ENCODE measurements at regions not wholly inside any gene's neighbourhood (a gene's known extent, or its start where the extent isn't known, plus 50 kb on each side); places are given as distances from the start of the nearest gene placed in this dataset.
A peak's percentile ranks its signal among the peaks of the same experiment; 100 is the strongest.

DNA sequence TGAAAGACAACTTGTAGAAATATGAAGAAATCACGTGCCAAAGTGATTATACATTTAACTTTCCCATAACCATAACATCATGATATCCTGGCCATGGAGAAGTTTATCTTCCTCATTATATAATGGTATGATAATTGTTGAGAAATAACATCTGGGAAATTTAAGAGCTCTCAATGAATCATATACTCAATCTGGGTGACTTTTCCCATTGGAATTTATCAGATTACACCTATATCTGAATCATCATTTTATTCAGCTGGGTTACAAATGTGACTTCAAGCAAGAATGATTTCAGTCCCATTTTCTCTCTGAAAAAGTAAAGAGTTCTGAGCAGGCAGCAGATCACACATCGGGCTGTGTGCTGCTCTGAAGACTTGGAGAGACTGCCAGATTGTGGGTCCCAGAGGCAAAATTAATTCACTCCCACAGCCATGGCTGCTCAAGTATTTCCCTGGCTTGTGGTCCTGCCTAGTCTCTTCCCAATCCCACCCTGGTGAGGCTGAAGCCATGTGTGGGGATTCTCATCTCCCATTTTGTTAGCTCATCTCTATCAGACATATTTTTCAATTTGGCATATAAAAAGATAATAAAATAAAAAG lies 278.0 kb downstream of the MRPL39 start:
- Histone ChIP-seq H3K4me2 (ENCODE audit: insufficient read depth, low read length) (no peak overlapping the region), H3K79me2 (ENCODE audit: control insufficient read depth, insufficient read depth, low read length) (no peaks in the 10 kb centered on the region), H3K4me3 (replicated peaks in 1 of 3; ENCODE audit: insufficient read depth in 1 of 3, low read depth in 1 of 3, low read length in 3 of 3) (no peak overlapping the region), H3K4me1 (ENCODE audit: control insufficient read depth, extremely low read depth, insufficient read depth, low read length) (no peaks in the 10 kb centered on the region), H3K36me3 (ENCODE audit: control insufficient read depth in 2 of 2, extremely low read depth in 1 of 2, insufficient read depth in 2 of 2, low read length in 2 of 2) (no peaks in the 10 kb centered on the region), H4K20me1 (replicated peaks; ENCODE audit: control insufficient read depth, extremely low read depth, insufficient read depth, low read length) (no peaks in the 10 kb centered on the region), H3K27me3 (ENCODE audit: control insufficient read depth in 2 of 2, insufficient read depth in 2 of 2, low read length in 2 of 2) (no peaks in the 10 kb centered on the region), H3K9ac (replicated peaks; ENCODE audit: extremely low read depth, insufficient read depth, low read length) (no peak overlapping the region), H3K9me1 (replicated peaks; ENCODE audit: control insufficient read depth, extremely low read depth, insufficient read depth, low read length) (no peaks in the 10 kb centered on the region), H2AFZ (ENCODE audit: low read depth, low read length) (no peak overlapping the region), H3K27ac (ENCODE audit: insufficient read depth, low read depth, low read length) (no peak overlapping the region), H3K9me3 (replicated peaks; ENCODE audit: control insufficient read depth, insufficient read depth, low read length) (no peaks in the 10 kb centered on the region)
- DNase-seq (ENCODE audit: low read depth, low spot score) (no peak), FAIRE-seq (no peak)
- TF ChIP-seq EZH2 (IDR thresholded peaks at IDR 0.05; ENCODE audit: borderline replicate concordance, low read depth, low read length, severe bottlenecking), result no peak
- TF ChIP-seq, protein P1, sequence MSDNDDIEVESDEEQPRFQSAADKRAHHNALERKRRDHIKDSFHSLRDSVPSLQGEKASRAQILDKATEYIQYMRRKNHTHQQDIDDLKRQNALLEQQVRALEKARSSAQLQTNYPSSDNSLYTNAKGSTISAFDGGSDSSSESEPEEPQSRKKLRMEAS (IDR thresholded peaks at IDR 0.05; ENCODE audit: insufficient read depth, insufficient read length), result no peak
- peak; percentile 23 for TF ChIP-seq FOS (IDR thresholded peaks at IDR 0.05; ENCODE audit: borderline replicate concordance, insufficient read depth, low read length)
- TF ChIP-seq, protein P2, sequence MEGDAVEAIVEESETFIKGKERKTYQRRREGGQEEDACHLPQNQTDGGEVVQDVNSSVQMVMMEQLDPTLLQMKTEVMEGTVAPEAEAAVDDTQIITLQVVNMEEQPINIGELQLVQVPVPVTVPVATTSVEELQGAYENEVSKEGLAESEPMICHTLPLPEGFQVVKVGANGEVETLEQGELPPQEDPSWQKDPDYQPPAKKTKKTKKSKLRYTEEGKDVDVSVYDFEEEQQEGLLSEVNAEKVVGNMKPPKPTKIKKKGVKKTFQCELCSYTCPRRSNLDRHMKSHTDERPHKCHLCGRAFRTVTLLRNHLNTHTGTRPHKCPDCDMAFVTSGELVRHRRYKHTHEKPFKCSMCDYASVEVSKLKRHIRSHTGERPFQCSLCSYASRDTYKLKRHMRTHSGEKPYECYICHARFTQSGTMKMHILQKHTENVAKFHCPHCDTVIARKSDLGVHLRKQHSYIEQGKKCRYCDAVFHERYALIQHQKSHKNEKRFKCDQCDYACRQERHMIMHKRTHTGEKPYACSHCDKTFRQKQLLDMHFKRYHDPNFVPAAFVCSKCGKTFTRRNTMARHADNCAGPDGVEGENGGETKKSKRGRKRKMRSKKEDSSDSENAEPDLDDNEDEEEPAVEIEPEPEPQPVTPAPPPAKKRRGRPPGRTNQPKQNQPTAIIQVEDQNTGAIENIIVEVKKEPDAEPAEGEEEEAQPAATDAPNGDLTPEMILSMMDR (IDR thresholded peaks at IDR 0.05; ENCODE audit: extremely low read depth in 1 of 2, insufficient read depth in 1 of 2, low read depth in 1 of 2, low read length in 2 of 2), result no peak
- TF ChIP-seq MYC (IDR thresholded peaks at IDR 0.05; ENCODE audit: low read depth, low read length), result no peak
- TF ChIP-seq POLR2A (IDR thresholded peaks at IDR 0.05; ENCODE audit: low read depth, low read length), result no peak
- no peak for TF ChIP-seq GATA2 (IDR thresholded peaks at IDR 0.05; ENCODE audit: insufficient read depth, insufficient read length, low read depth, low read length)
- TF ChIP-seq POLR2AphosphoS5 (IDR thresholded peaks at IDR 0.05; ENCODE audit: insufficient read depth, low read depth, low read length), result no peak
- TF ChIP-seq JUN (IDR thresholded peaks at IDR 0.05; ENCODE audit: borderline replicate concordance, insufficient read depth, insufficient read length, low read depth), result no peak
- ChIA-PET CTCF (interaction anchor here (1.1 to 2.6 kb wide), 2 partner anchors 21 to 46 kb away, joined by 3 to 11 read pairs; no protein-coding TSS in a partner anchor), POLR2A (no interaction called here)
- no TSS peak for BruUV-seq (replicated peaks)
- dilution Hi-C loops (cut with MboI; ENCODE audit: extremely low pct_ligation_motif_present, low sequenced_read_pairs), result no loop called here
- intact Hi-C loops (cut with micrococcal nuclease), result no loop called here

All from endothelial cell of umbilical vein (primary cell).